ENCODE measurements at regions not wholly inside any gene's neighbourhood (a gene's known extent, or its start where the extent isn't known, plus 50 kb on each side); places are given as distances from the start of the nearest gene placed in this dataset.

DNA sequence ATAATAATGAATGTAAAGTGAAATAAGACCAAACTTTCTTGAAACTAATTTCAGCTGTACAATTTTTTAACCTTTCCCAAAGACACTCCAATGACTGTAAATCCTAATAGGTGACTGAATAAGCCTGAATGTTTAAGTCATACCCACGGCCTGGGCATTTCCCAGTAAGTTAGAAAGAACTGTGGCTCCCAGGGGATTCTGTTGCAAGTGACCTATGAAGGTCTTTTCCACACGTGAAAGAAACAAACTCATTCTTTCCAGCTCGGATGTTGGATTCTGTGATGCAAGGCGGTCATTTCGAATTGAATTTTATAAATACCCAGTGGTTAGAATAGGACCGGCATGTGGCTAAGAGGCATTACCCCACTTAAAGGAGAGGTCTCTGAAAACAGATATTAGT is 1134.4 kb downstream of the GALC start:
- no peak for DNase-seq

DNA sequence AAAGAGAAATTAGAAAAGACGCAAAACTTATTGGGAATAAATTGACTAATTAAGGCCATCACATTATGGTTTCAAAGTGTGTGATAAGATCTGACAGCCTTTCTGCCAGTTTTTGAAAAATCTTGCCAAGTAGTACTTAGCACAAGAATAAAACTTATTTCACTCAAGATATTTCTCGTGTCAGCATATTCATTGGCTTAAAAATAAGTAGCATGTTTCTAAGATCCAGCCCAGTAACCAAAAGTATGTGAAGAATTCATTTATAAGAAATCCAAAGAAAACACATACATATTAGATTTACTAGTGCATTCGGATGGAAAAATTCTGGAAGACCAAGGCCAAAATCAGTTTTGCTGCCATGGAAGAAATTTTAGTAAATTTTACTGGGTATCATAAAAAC is 1135.0 kb downstream of the GALC start:
- no peak for DNase-seq

- no peak for DNase-seq
Measured at GRCh38 chr14:86852530-86852929, 1140.5 kb downstream of the GALC start.

DNA sequence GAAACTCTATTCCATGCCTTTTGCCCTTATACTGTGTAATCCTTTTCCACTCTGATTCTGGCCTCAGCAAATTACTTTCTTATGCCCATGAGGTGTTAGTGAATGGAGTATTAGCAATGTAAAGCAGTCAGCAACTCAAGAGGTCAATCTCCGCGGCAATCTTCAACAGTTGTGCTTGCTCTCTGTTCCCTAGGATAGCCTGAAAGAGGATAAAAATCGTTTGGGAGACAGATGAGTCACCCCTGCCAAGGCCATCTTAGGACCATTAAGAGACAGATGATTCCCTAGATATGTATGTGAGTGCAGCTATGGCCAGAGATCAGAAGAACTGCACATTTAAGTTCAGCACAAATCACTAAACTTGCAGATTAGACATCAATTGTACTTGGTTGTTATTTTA is 1145.8 kb downstream of the GALC start:
- no peak for DNase-seq

- DNase-seq, result no peak
Measured at GRCh38 chr14:86838363-86838762, 1154.6 kb downstream of the GALC start.

- DNase-seq, result no peak
Measured at GRCh38 chr14:86826661-86827060, 1166.3 kb downstream of the GALC start.

DNA sequence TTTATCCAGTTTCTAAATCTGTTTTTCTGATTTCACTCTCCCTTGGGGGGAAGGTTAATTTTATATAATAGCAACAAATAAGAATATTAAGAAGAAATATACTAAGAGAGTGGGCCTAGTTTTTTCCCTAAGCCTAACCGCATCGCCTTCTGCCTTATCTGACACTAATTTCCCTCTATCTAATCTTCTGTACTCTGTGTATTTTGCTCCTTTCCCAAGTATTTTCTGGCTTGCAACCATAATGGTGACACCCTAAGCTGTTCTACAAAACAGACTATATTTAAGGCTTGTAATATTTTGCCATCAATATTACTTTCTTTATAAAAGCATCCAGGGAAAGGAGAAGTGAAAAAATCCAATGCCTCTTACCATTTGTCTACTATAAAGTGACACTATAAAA is 1168.8 kb downstream of the GALC start:
- no peak for DNase-seq

GRCh38 chr14:86823581-86823980 is 1169.4 kb downstream of the GALC start:
- DNase-seq, result no peak

DNA sequence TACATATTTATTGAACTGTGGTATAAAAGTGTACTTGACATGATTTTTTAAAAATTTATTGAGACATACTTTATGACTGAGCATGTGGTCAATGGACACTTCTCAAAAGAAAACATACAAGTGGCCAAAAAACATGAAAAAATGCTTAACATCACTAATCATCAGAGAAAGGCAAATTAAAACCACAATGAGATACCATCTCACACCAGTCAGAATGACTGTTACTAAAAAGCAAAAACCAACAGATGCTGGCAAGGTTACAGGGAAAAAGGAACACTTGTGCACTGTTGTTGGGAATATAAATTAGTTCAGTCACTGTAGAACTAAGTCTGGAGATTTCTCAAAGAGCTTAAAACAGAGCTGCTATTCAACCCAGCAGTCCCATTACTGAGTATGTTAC is 1177.6 kb downstream of the GALC start:
- DNase-seq, result no peak

GRCh38 chr14:86802726-86803125 is 1190.3 kb downstream of the GALC start:
- DNase-seq, result no peak

GRCh38 chr14:86799244-86799647 is 1193.7 kb downstream of the GALC start:
- DNase-seq, result no peak

- no peak for DNase-seq
Measured at GRCh38 chr14:86798330-86798729, 1194.7 kb downstream of the GALC start.

- DNase-seq, result no peak
Measured at GRCh38 chr14:86797075-86797351, 1196.0 kb downstream of the GALC start.

DNA sequence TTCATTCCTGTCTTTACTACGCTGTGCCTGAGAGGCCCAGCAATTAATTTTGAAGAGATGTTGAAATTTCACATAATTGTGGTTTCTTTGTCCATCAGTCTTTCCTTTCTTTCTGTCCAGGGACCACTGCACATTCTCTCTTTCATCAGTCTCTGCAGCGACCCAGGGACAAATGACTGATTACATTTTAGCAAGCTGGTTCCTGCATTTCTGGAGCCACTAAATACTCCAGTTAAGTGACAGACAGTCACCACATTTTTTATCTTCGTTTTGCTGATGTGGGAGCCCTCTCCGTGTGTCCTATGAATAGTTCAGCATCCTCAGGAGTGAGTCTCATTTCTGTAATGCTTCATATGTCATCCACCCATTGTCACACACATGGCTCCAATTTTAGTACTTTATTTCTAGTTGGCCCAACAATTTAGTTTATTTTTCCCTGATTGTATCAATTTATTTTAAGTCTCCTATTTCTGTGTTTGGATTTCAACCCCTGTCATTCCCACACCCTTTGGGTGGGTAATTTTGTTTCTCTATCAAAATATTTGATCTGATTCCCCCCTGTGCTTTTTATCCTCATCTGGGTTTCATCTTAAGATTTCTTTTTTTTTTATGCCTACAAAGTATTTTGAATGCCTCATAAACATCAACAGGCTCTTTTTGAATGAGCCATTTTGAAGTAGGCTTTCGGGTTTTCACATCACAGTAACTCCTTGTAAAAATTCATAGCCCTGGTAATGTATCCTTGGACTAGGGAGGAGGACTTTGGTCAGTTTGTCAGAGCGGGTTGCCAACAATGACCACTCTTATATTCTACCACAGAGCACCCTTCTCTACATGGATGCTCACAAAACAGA is 1196.5 kb downstream of the GALC start:
- no peak for DNase-seq

DNA sequence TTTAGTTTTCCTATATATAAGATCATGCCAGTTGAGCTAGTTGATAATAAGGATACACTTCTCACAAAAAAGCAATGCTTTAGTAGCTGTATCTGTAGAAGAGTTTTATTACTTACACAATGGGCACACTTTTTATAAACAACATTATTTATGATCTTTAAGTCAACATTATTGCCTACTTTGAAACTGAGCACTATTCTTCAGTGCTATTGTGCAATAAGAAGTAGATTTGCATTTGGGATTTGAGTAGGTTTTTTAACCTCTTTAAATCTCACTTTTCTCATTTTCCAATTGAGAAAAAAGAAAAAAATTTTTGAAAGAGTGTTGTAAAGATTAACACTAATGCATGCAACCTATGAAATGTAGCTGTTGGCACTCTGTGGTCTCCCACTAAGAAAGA is 1198.3 kb downstream of the GALC start:
- DNase-seq, result no peak

- DNase-seq, result no peak
Measured at GRCh38 chr14:86790408-86791364, 1202.3 kb downstream of the GALC start.

GRCh38 chr14:86788224-86788623 is 1204.8 kb downstream of the GALC start:
- DNase-seq, result no peak

GRCh38 chr14:86787717-86788116 is 1205.3 kb downstream of the GALC start:
- DNase-seq, result no peak

DNA sequence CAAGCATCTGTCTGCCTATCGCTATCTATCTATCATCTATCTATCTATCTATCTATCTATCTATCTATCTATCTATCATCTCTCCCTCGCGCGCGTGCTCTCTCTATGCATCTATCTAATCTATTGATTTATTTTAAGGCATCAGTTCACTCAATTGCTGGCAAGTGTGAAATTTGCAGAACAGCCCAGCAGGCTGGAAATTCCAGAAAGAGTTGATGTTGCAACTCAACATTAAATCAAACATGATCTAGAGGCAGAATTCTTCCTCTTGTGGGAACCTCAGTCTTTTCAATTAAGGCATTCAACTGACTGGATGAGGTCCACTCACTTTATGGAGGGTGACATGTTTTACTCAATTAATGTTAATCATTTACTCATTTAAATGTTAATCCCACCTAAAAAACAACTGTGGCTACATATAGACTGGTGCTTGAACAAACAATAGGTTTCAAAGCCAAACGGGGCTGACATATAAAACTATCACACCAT is 1210.8 kb downstream of the GALC start:
- no peak for DNase-seq

- DNase-seq, result no peak
Measured at GRCh38 chr14:86780876-86781510, 1212.0 kb downstream of the GALC start.

- no peak for DNase-seq
Measured at GRCh38 chr14:86780461-86780860, 1212.5 kb downstream of the GALC start.

GRCh38 chr14:86779416-86779815 is 1213.6 kb downstream of the GALC start:
- DNase-seq, result no peak

DNA sequence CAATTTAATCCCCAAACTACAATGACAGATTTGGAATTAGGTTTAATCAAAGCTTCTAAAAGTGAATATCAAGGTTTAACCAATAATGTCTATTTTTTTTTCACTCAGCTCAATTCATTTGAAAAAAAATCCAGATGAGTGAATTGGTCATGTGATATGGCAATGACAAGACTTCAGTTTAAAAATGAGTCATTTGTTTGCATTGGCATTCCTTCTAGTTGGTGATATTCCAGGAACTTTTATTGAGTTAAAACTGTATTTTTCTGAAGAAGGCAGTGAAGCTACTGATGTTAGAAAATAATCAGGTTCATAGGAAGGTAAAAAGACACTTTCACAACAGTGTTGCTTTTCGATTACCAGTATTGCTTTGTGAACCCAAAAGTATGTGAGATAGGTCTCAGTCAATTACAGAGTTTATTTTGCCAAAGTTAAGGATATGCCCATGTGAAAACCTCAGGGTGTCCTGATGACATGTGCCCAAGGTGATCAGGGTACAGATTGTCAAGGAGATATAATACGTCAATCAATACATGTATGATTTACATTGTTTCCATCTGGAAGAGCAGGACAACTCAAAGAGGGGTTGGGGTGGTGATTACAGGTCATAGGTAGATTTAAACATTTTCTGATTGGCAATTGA is 1214.9 kb downstream of the GALC start:
- no peak for DNase-seq
